ENCODE measurements at regions not wholly inside any gene's neighbourhood (a gene's known extent, or its start where the extent isn't known, plus 50 kb on each side); places are given as distances from the start of the nearest gene placed in this dataset.
A peak's percentile ranks its signal among the peaks of the same experiment; 100 is the strongest.

- H3K27ac ChIP-seq = no peak overlapping the region
- TF ChIP-seq CTCF (IDR thresholded peaks at IDR 0.05) (no peak), ZFX (IDR thresholded peaks at IDR 0.05; ENCODE audit: borderline replicate concordance) (no peak)
These were observed 404.9 kb upstream of the ALCAM start for GRCh38 chr3:104961851-104962250.

GRCh38 chr3:104974316-104974715 is 392.4 kb upstream of the ALCAM start:
- H3K27ac ChIP-seq = no peak overlapping the region
- TF ChIP-seq CTCF (IDR thresholded peaks at IDR 0.05) (no peak), ZFX (IDR thresholded peaks at IDR 0.05; ENCODE audit: borderline replicate concordance) (no peak)

- TF ChIP-seq ZFX (IDR thresholded peaks at IDR 0.05; ENCODE audit: borderline replicate concordance) = no peak
- no peak for TF ChIP-seq CTCF (IDR thresholded peaks at IDR 0.05)
These were observed 389.0 kb upstream of the ALCAM start for GRCh38 chr3:104977719-104978118.

GRCh38 chr3:104982130-104982529 is 384.6 kb upstream of the ALCAM start:
- TF ChIP-seq ZFX (IDR thresholded peaks at IDR 0.05; ENCODE audit: borderline replicate concordance) (no peak), CTCF (IDR thresholded peaks at IDR 0.05) (no peak)
- no peak overlapping the region for H3K27ac ChIP-seq

More at GRCh38 chr3:104977719-104978118, 389.0 kb upstream of the ALCAM start:
- no peak overlapping the region for H3K27ac ChIP-seq

GRCh38 chr3:104987859-104988258 is 378.9 kb upstream of the ALCAM start:
- TF ChIP-seq ZFX (IDR thresholded peaks at IDR 0.05; ENCODE audit: borderline replicate concordance) = no peak
- TF ChIP-seq CTCF (IDR thresholded peaks at IDR 0.05) = peak; percentile 42
- H3K27ac ChIP-seq = no peak overlapping the region

- TF ChIP-seq CTCF (IDR thresholded peaks at IDR 0.05) (no peak), ZFX (IDR thresholded peaks at IDR 0.05; ENCODE audit: borderline replicate concordance) (no peak)
- H3K27ac ChIP-seq = no peak overlapping the region
These were observed 378.2 kb upstream of the ALCAM start for GRCh38 chr3:104988496-104988895.

GRCh38 chr3:104989878-104990277 is 376.8 kb upstream of the ALCAM start:
- TF ChIP-seq CTCF (IDR thresholded peaks at IDR 0.05) (no peak), ZFX (IDR thresholded peaks at IDR 0.05; ENCODE audit: borderline replicate concordance) (no peak)
- H3K27ac ChIP-seq = no peak overlapping the region

All from 22Rv1 (cell line).